Upper lobe of left lung (tissue), 6 donors: ENCODE measurements at regions not wholly inside any gene's neighbourhood (a gene's known extent, or its start where the extent isn't known, plus 50 kb on each side); places are given as distances from the start of the nearest gene placed in this dataset.
"Not testable (repeated sequence)": the region's sequence is repeated elsewhere in the genome, so short reads cannot be mapped to it uniquely, and the experiment has no call there.

Experiments
- ATAC-seq, 2 donors: fragments of 200-7000 bp; cut with Tn5 transposase; one replicate each; pipeline ENCODE4 v1.9.1; 2022; ENCODE audit warnings: mild to moderate bottlenecking in 2 of 2, moderate library complexity in 2 of 2; ENCODE audit not compliant: low FRiP score in 2 of 2
- DNase-seq, 2 donors: peaks; one replicate each; pipeline ENCODE4 v3.0.0-alpha.2; 2019 to 2020
- H3K27ac ChIP-seq, 4 donors: fragments of 200-600 bp; sonication (generic); one replicate each; pipeline ENCODE4 v1.5.1; 2016 to 2019
- H3K27me3 ChIP-seq, 4 donors: fragments of 200-600 bp; sonication (generic); one replicate each; pipeline ENCODE4 v1.5.1; 2017 to 2019
- H3K36me3 ChIP-seq, 4 donors: fragments of 200-600 bp; sonication (generic); one replicate each; pipeline ENCODE4 v1.5.1; 2016 to 2019
- H3K4me1 ChIP-seq, 4 donors: fragments of 200-600 bp; sonication (generic); one replicate each; pipeline ENCODE4 v1.5.1; 2018 to 2019
- H3K4me3 ChIP-seq, 4 donors: fragments of 200-600 bp; sonication (generic); one replicate each; pipeline ENCODE4 v1.5.1; 2017 to 2019; ENCODE audit warnings: mild to moderate bottlenecking in 2 of 4, moderate library complexity in 1 of 4
- H3K9me3 ChIP-seq, 4 donors: fragments of 200-600 bp; sonication (generic); one replicate each; pipeline ENCODE4 v1.5.1; 2018 to 2019
- CTCF ChIP-seq, 6 experiments: fragments of 450-650 bp in 4 of 6; fragments of 200-600 bp in 2 of 6; sonication (generic) in 2 of 6; IDR thresholded peaks; one replicate each; pipeline ENCODE4 v1.5.1; 2016 to 2019; ENCODE audit warnings: antibody characterized with exemption in 6 of 6
- EP300 ChIP-seq, 4 donors: sonication (generic); formaldehyde crosslinking; IDR thresholded peaks; one replicate each; pipeline ENCODE4 v1.5.1; 2017; ENCODE audit warnings: antibody characterized with exemption in 4 of 4, control low read depth in 2 of 4
- POLR2A ChIP-seq, 4 donors: fragments of 450-650 bp; IDR thresholded peaks; one replicate each; pipeline ENCODE4 v1.5.1; 2016 to 2017; ENCODE audit warnings: antibody characterized with exemption in 4 of 4, mild to moderate bottlenecking in 2 of 4
- POLR2AphosphoS5 ChIP-seq, 2 donors: sonication (generic); formaldehyde crosslinking; IDR thresholded peaks; one replicate each; pipeline ENCODE4 v1.5.1; 2017; ENCODE audit warnings: antibody characterized with exemption in 2 of 2
- WGBS, 2 donors: methylation state at CpG; one replicate each; pipeline ENCODE4 v1.1.5; 2017 to 2018; 5-methylcytosine and 5-hydroxymethylcytosine counted together
- donor health status: DM: no; HTN: no; CAD: no; lungs with moderate emphysema.
- donor health status: DM: no; HTN: yes; CAD: no; lungs with severe emphysema.

- Histone ChIP-seq H3K36me3 (no peaks in the 10 kb centered on the region), H3K4me3 (no peak overlapping the region), H3K27ac (no peak overlapping the region), H3K4me1 (peaks cover 0 to 3% (median 0%) of the 10 kb centered on the region in 4 donors), H3K9me3 (peaks cover 0 to 6% (median 0%) of the 10 kb centered on the region in 4 donors), H3K27me3 (no peaks in the 10 kb centered on the region)
- 76 to 77% methylated on average over 1 of the region's 1 CpG for WGBS, 2 donors
- ATAC-seq (no peak), DNase-seq (no peak)
- TF ChIP-seq EP300 (IDR thresholded peaks at IDR 0.05) (no peak), POLR2A (IDR thresholded peaks at IDR 0.05) (no peak), POLR2AphosphoS5 (IDR thresholded peaks at IDR 0.05) (no peak), CTCF (IDR thresholded peaks at IDR 0.05) (no peak)
Observed at GRCh38 chr15:31606931-31607497, 280.4 kb downstream of the KLF13 start.

- TF ChIP-seq POLR2A (IDR thresholded peaks at IDR 0.05), result no peak
- TF ChIP-seq POLR2AphosphoS5 (IDR thresholded peaks at IDR 0.05), result no peak
- no peak for TF ChIP-seq CTCF (IDR thresholded peaks at IDR 0.05)
- no peak for TF ChIP-seq EP300 (IDR thresholded peaks at IDR 0.05)
- ATAC-seq, result no peak
- H3K9me3 ChIP-seq, result peaks cover 0 to 6% (median 0%) of the 10 kb centered on the region in 4 donors
- no peak overlapping the region for H3K27ac ChIP-seq
- H3K36me3 ChIP-seq, result no peaks in the 10 kb centered on the region
- peaks cover 0 to 3% (median 0%) of the 10 kb centered on the region in 4 donors for H3K4me1 ChIP-seq
- no peaks in the 10 kb centered on the region for H3K27me3 ChIP-seq
- DNase-seq, result no peak
- WGBS, 2 donors, result 86 to 97% methylated on average over 3 of the region's 3 CpGs
- no peak overlapping the region for H3K4me3 ChIP-seq
Observed at GRCh38 chr15:31607656-31608055, 281.0 kb downstream of the KLF13 start.

GRCh38 chr15:31609258-31609681 lies 282.6 kb downstream of the KLF13 start:
- peak in 1 of 2 donors; percentile 37 for ATAC-seq
- peaks cover 0 to 3% (median 0%) of the 10 kb centered on the region in 4 donors for H3K4me1 ChIP-seq
- no peak for DNase-seq
- no peak overlapping the region for H3K27ac ChIP-seq
- H3K36me3 ChIP-seq, result no peaks in the 10 kb centered on the region
- H3K27me3 ChIP-seq, result no peaks in the 10 kb centered on the region
- 57 to 79% methylated on average over 3 to 6 of the region's 6 CpGs for whole genome bisulfite sequencing, 2 donors
- no peak for TF ChIP-seq POLR2AphosphoS5 (IDR thresholded peaks at IDR 0.05)
- no peak for TF ChIP-seq EP300 (IDR thresholded peaks at IDR 0.05)
- TF ChIP-seq POLR2A (IDR thresholded peaks at IDR 0.05), result no peak
- no peak for TF ChIP-seq CTCF (IDR thresholded peaks at IDR 0.05)
- no peaks in the 10 kb centered on the region for H3K9me3 ChIP-seq
- no peak overlapping the region for H3K4me3 ChIP-seq

- no peaks in the 10 kb centered on the region for H3K9me3 ChIP-seq
- TF ChIP-seq POLR2AphosphoS5 (IDR thresholded peaks at IDR 0.05), result no peak
- 75 to 79% methylated on average over 2 of the region's 2 CpGs for WGBS, 2 donors
- no peak overlapping the region for H3K4me3 ChIP-seq
- DNase-seq (no peak), ATAC-seq (no peak)
- no peaks in the 10 kb centered on the region for H3K36me3 ChIP-seq
- H3K4me1 ChIP-seq, result peaks cover 0 to 3% (median 0%) of the 10 kb centered on the region in 4 donors
- H3K27me3 ChIP-seq, result no peaks in the 10 kb centered on the region
- H3K27ac ChIP-seq, result no peak overlapping the region
Observed at GRCh38 chr15:31609906-31610305, 283.3 kb downstream of the KLF13 start.

- DNase-seq (no peak), ATAC-seq (no peak)
- TF ChIP-seq POLR2A (IDR thresholded peaks at IDR 0.05), result no peak
- no peak for TF ChIP-seq CTCF (IDR thresholded peaks at IDR 0.05)
- TF ChIP-seq POLR2AphosphoS5 (IDR thresholded peaks at IDR 0.05), result no peak
- no peak for TF ChIP-seq EP300 (IDR thresholded peaks at IDR 0.05)
- Histone ChIP-seq H3K4me1 (no peaks in the 10 kb centered on the region), H3K36me3 (no peaks in the 10 kb centered on the region), H3K9me3 (no peaks in the 10 kb centered on the region), H3K27me3 (no peaks in the 10 kb centered on the region), H3K27ac (no peak overlapping the region), H3K4me3 (no peak overlapping the region)
- WGBS, 2 donors, result 89 to 90% methylated on average over 9 of the region's 9 CpGs
Observed at GRCh38 chr15:31615643-31616415, 289.2 kb downstream of the KLF13 start.

- H3K9me3 ChIP-seq, H3K36me3 ChIP-seq, ATAC-seq, H3K27ac ChIP-seq, H3K4me1 ChIP-seq, H3K4me3 ChIP-seq, H3K27me3 ChIP-seq: not testable (repeated sequence)
- DNase-seq, result peak in 1 of 2 donors; percentile 48
- WGBS, 2 donors, result 87 to 97% methylated on average over 5 to 11 of the region's 11 CpGs
Observed at GRCh38 chr15:31623297-31623696, 296.7 kb downstream of the KLF13 start.

GRCh38 chr15:31624115-31624514 lies 297.5 kb downstream of the KLF13 start:
- not testable (repeated sequence) for H3K27me3 ChIP-seq, H3K27ac ChIP-seq, H3K4me1 ChIP-seq, H3K9me3 ChIP-seq, H3K4me3 ChIP-seq, H3K36me3 ChIP-seq, ATAC-seq, DNase-seq
- WGBS, 2 donors, result 77 to 88% methylated on average over 1 of the region's 1 CpG

- not testable (repeated sequence) for H3K27ac ChIP-seq, DNase-seq, H3K36me3 ChIP-seq, H3K9me3 ChIP-seq, H3K27me3 ChIP-seq, H3K4me3 ChIP-seq, ATAC-seq, H3K4me1 ChIP-seq
- WGBS, 2 donors, result 70 to 75% methylated on average over 6 of the region's 6 CpGs
Observed at GRCh38 chr15:31635715-31636114, 309.1 kb downstream of the KLF13 start.
